ENCODE measurements at regions not wholly inside any gene's neighbourhood (a gene's known extent, or its start where the extent isn't known, plus 50 kb on each side); places are given as distances from the start of the nearest gene placed in this dataset.

- TF ChIP-seq POLR2AphosphoS5 (IDR thresholded peaks at IDR 0.05; ENCODE audit: borderline replicate concordance, low read depth, low read length) (no peak), EZH2 (IDR thresholded peaks at IDR 0.05) (no peak)
These were observed 272.0 kb upstream of the ZNF462 start for GRCh38 chr9:106590759-106591505.

All from SK-N-MC (cell line).